NT2/D1 (cell line): ENCODE measurements at regions not wholly inside any gene's neighbourhood (a gene's known extent, or its start where the extent isn't known, plus 50 kb on each side); places are given as distances from the start of the nearest gene placed in this dataset.

Experiments used
- SUZ12 ChIP-seq: IDR thresholded peaks from 2 replicates; pipeline ENCODE4 v1.6.1; 2011; ENCODE audit not compliant: insufficient read length, insufficient read depth; ENCODE audit errors: extremely low read depth
- YY1 ChIP-seq: IDR thresholded peaks from 2 replicates; pipeline ENCODE4 v1.6.1; 2011; ENCODE audit not compliant: insufficient read length, insufficient read depth
- ZNF274 ChIP-seq: IDR thresholded peaks from 2 replicates; pipeline ENCODE4 v1.6.1; 2011; ENCODE audit warnings: mild to moderate bottlenecking, low read depth, low read length

GRCh38 chr9:16171911-16172310 lies 619.1 kb downstream of the CCDC171 start:
- TF ChIP-seq ZNF274 (no peak), YY1 (no peak), SUZ12 (no peak)
